T-cell (primary cell): ENCODE measurements at regions not wholly inside any gene's neighbourhood (a gene's known extent, or its start where the extent isn't known, plus 50 kb on each side); places are given as distances from the start of the nearest gene placed in this dataset.

Source experiments
- ATAC-seq, 4 experiments: fragments of 200-7000 bp in 3 of 4; fragments of 150-1000 bp in 1 of 4; cut with Tn5 transposase; replicated peaks in 1 of 4; 1 replicate in 3 of 4; 2 replicates in 1 of 4; pipeline ENCODE4 v1.10.0; 2021; ENCODE audit warnings: moderate library complexity in 3 of 4, mild to moderate bottlenecking in 2 of 4, moderate number of reproducible peaks in 1 of 4
- CTCF ChIA-PET, 2 donors: fragments of 300-600 bp; sonication (Branson Sonifier 250); formaldehyde crosslinking; loops; one replicate each; lab custom pipeline; 2022; ENCODE audit warnings: antibody characterized with exemption in 2 of 2; lab: Charles Lee
- POLR2A ChIA-PET, 2 donors: fragments of 300-600 bp; sonication (Branson Sonifier 250); formaldehyde crosslinking; loops; one replicate each; lab custom pipeline; 2022; ENCODE audit warnings: antibody characterized with exemption in 2 of 2; lab: Charles Lee
- DNase-seq, 35 experiments: peaks; one replicate each; pipeline versions ENCODE4 v3.0.0 to v3.0.0-alpha.2; 2013 to 2023
- H3K27ac ChIP-seq: one replicate; pipeline ENCODE4 v1.5.1; 2013; ENCODE audit warnings: low read length
- H3K27me3 ChIP-seq, 2 experiments: replicated peaks in 1 of 2; 1 replicate in 1 of 2; 2 replicates in 1 of 2; pipeline versions ENCODE4 v1.6.1 to v1.7.0; 2013; ENCODE audit warnings: low read length in 1 of 2, mixed read lengths in 1 of 2; ENCODE audit not compliant: control insufficient read depth in 2 of 2, insufficient read depth in 2 of 2; ENCODE audit errors: extremely low read depth in 1 of 2
- H3K36me3 ChIP-seq, 2 donors: 1 replicate in 1 of 2; 2 replicates in 1 of 2; pipeline versions ENCODE4 v1.6.1 to v1.7.0; 2013; ENCODE audit warnings: low read length in 1 of 2; ENCODE audit not compliant: control insufficient read depth in 2 of 2, insufficient read depth in 1 of 2; ENCODE audit errors: extremely low read depth in 1 of 2
- H3K4me1 ChIP-seq, 2 experiments: 1 replicate in 1 of 2; 2 replicates in 1 of 2; pipeline versions ENCODE4 v1.6.1 to v1.7.0; 2013; ENCODE audit warnings: low read length in 2 of 2, mixed read lengths in 1 of 2; ENCODE audit not compliant: insufficient read depth in 2 of 2, control insufficient read depth in 1 of 2; ENCODE audit errors: extremely low read depth in 1 of 2
- H3K4me3 ChIP-seq, 2 donors: 1 replicate in 1 of 2; 2 replicates in 1 of 2; pipeline versions ENCODE4 v1.5.1 to v1.7.0; 2013; ENCODE audit warnings: mild to moderate bottlenecking in 2 of 2, low read length in 1 of 2, moderate library complexity in 1 of 2; ENCODE audit not compliant: control insufficient read depth in 1 of 2; ENCODE audit errors: extremely low read depth in 1 of 2
- H3K9me3 ChIP-seq: 2 replicates; pipeline ENCODE4 v1.7.0; 2013
- H3K27ac Mint-ChIP-seq, 2 donors: one replicate each; pipeline ENCODE4 v1.8.0; 2020 to 2021; ENCODE audit warnings: mild to moderate bottlenecking in 2 of 2, mixed read lengths in 2 of 2
- H3K27me3 Mint-ChIP-seq, 2 donors: one replicate each; pipeline ENCODE4 v1.8.0; 2021 to 2022; ENCODE audit warnings: mixed read lengths in 2 of 2
- H3K36me3 Mint-ChIP-seq: one replicate; pipeline ENCODE4 v1.8.0; 2021; ENCODE audit warnings: mixed read lengths
- H3K4me1 Mint-ChIP-seq, 3 donors: one replicate each; pipeline ENCODE4 v1.8.0; 2020 to 2022; ENCODE audit warnings: mixed read lengths in 3 of 3, mild to moderate bottlenecking in 1 of 3
- H3K4me3 Mint-ChIP-seq, 3 donors: one replicate each; pipeline ENCODE4 v1.8.0; 2020 to 2022; ENCODE audit warnings: mild to moderate bottlenecking in 3 of 3, mixed read lengths in 3 of 3, moderate library complexity in 3 of 3
- H3K9me3 Mint-ChIP-seq, 3 donors: one replicate each; pipeline ENCODE4 v1.8.0; 2020 to 2022; ENCODE audit warnings: mixed read lengths in 3 of 3
- WGBS: methylation state at CpG from one replicate; pipeline ENCODE4 v1.1.5; 2013; ENCODE audit warnings: missing lambda C conversion rate; ENCODE audit not compliant: insufficient coverage; 5-methylcytosine and 5-hydroxymethylcytosine counted together

DNA sequence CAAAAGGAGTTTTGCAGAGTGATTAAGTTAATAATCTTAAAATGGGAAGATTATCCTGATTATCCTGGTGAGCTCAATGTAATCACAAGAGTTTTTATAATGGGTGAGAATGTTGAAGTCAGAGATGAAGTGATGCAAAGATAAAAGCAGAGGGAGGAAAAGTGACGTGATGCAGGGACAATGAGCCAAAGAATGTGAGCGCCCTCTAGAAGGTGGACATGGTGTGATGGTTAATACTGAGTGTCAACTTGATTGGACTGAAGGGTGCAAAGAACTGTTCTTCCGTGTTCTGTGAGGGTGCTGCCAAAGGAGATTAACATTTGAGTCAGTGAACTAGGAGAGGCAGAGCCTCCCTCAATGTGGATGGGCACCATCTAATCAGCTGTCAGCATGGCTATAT lies 569.6 kb upstream of the AGTR1 start:
- no peak for ATAC-seq
- Mint-ChIP-seq H3K27me3 (no peaks in the 10 kb centered on the region), H3K9me3 (peaks cover 8 to 15% (median 12%) of the 10 kb centered on the region in 3 donors), H3K4me3 (no peak overlapping the region), H3K36me3 (no peaks in the 10 kb centered on the region), H3K27ac (no peak overlapping the region), H3K4me1 (no peaks in the 10 kb centered on the region)
- H3K27ac ChIP-seq, result no peak overlapping the region
- no peaks in the 10 kb centered on the region for H3K4me1 ChIP-seq
- ChIA-PET CTCF (no interaction called here), POLR2A (no interaction called here)
- H3K4me3 ChIP-seq, result no peak overlapping the region
- 53% methylated on average over 3 of the region's 3 CpGs for WGBS
- DNase-seq, result no peak
- H3K36me3 ChIP-seq, result no peaks in the 10 kb centered on the region
- no peaks in the 10 kb centered on the region for H3K27me3 ChIP-seq
- H3K9me3 ChIP-seq, result no peaks in the 10 kb centered on the region

DNA sequence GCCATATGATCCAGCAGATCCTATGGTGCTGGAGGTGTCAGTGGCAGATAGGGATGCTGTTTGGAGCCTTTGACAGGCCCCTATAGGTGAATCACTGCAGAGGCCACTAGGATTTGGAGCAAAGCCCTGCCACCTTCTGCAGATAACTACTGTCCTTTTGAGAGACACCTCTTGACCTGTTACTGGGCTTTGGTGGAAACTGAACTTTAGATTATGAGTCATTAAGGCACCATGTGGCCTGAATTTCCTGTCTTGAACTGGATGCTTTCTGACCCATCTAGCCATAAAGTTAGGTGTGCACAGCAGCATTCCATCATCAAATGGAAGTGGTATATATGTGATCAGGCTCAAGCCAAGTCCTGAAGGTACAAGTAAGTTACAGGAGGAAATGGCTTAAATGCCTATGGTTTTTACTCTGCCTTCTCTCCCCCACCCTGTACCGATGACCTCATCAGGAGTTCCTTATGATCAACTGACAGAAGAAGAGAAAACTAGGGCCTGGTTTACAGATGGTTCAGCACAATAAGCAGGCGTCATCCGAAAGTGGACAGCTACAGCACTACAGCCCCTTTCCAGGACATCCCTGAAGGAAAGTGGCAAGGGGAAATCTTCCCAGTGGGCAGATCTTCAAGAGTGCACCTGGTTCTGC lies 565.6 kb upstream of the AGTR1 start:
- no peaks in the 10 kb centered on the region for H3K4me1 ChIP-seq
- Mint-ChIP-seq H3K36me3 (no peaks in the 10 kb centered on the region), H3K4me1 (no peaks in the 10 kb centered on the region), H3K27ac (no peak overlapping the region), H3K4me3 (no peak overlapping the region), H3K27me3 (no peaks in the 10 kb centered on the region), H3K9me3 (peaks cover 8 to 21% (median 17%) of the 10 kb centered on the region in 3 donors)
- DNase-seq, result no peak
- no CpG with 5 or more reads among the region's 3 CpGs for WGBS
- no peaks in the 10 kb centered on the region for H3K36me3 ChIP-seq
- no peak for ATAC-seq
- POLR2A ChIA-PET, result no interaction called here
- no peak overlapping the region for H3K4me3 ChIP-seq
- CTCF ChIA-PET, result no interaction called here
- no peaks in the 10 kb centered on the region for H3K9me3 ChIP-seq
- no peaks in the 10 kb centered on the region for H3K27me3 ChIP-seq
- H3K27ac ChIP-seq, result no peak overlapping the region

DNA sequence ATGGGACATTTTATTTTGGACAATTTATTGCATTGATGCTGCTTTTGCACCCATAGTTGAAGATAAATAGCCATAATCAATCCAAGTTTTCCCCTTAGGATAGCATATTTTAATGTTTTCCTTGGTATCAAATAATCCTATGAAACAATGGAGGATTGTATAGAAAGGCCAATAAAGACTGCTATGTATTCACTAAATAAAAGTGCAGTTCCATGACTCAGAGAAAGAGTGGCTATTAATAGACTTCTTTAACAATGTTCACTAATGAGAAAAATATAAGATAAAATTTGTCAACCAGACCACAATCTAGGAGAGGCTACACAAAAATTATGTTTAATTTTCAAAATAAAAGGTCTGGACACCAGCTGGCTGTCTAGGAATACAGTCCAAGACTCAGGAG lies 560.9 kb upstream of the AGTR1 start:
- ChIA-PET CTCF (no interaction called here), POLR2A (no interaction called here)
- no peaks in the 10 kb centered on the region for H3K27me3 ChIP-seq
- no peak overlapping the region for H3K27ac ChIP-seq
- Mint-ChIP-seq H3K36me3 (no peaks in the 10 kb centered on the region), H3K4me1 (no peaks in the 10 kb centered on the region), H3K27me3 (no peaks in the 10 kb centered on the region), H3K27ac (no peak overlapping the region), H3K9me3 (peaks cover 6 to 22% (median 10%) of the 10 kb centered on the region in 3 donors), H3K4me3 (no peak overlapping the region)
- no peak for DNase-seq
- H3K4me3 ChIP-seq, result no peak overlapping the region
- ATAC-seq, result no peak
- no peaks in the 10 kb centered on the region for H3K9me3 ChIP-seq
- no peaks in the 10 kb centered on the region for H3K36me3 ChIP-seq
- no peaks in the 10 kb centered on the region for H3K4me1 ChIP-seq

DNA sequence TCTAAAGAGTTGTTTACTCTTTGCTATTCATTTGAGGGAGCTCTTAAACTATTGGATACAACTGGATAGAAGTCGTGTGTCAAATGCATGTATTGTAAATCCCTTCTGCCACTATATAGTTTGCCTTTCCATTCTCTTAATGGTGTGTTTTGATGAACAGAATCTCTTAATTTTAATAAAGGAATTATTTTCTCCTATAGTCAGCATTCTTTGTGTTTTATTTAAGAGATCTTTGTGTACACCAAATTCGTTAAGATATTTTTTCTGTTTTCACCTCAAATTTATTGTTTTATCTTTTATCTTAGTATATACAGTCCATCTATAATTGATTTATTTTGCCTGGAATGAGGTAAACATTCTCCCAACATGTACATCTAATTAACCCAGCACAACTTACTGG lies 551.5 kb upstream of the AGTR1 start:
- DNase-seq (no peak), ATAC-seq (no peak)
- Mint-ChIP-seq H3K4me3 (no peak overlapping the region), H3K27me3 (no peaks in the 10 kb centered on the region), H3K9me3 (peaks cover 4 to 8% (median 6%) of the 10 kb centered on the region in 3 donors), H3K4me1 (no peaks in the 10 kb centered on the region), H3K27ac (no peak overlapping the region), H3K36me3 (no peaks in the 10 kb centered on the region)
- WGBS, result no CpG with 5 or more reads among the region's 2 CpGs
- H3K36me3 ChIP-seq, result no peaks in the 10 kb centered on the region
- H3K4me3 ChIP-seq, result no peak overlapping the region
- no peaks in the 10 kb centered on the region for H3K4me1 ChIP-seq
- H3K27me3 ChIP-seq, result no peaks in the 10 kb centered on the region
- ChIA-PET POLR2A (no interaction called here), CTCF (no interaction called here)
- no peaks in the 10 kb centered on the region for H3K9me3 ChIP-seq
- no peak overlapping the region for H3K27ac ChIP-seq

DNA sequence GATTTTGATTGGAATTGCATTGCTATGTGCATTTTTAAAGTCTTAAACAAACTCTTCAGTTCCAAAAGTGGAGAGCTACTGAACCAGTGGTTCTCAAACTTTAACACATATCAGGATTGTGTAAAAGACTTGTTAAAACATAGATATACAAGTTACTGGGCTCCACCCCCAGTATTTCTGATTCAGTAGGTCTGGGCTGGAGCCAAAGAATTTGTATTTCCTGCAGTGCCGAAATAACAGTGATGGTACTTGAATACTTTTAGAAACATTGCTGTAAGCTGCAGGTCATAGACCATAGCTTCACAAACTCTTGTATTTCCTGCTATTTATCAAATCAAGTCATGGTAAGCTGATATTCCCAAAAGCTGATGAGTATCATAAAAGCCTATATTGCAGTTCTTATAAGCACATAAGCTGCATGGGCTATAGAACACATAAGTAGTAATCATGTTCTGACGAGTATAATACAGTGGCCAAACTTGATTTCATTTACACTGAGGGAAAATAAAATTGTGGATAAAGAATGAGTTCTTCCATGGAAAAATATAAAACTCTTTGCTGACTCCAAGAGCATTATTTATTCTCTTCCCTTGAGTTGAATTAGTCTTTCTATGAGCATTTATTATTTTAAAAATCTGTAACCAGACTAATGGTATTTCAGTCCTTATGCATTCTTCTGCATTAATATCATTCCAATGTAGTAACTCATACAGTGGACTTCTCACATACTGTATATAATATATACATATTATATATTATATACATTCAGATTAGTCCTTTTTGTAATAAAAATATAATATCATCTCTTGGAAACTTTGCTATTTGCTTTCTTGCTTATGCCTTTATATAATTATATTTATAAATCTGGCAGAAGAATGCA lies 550.5 kb upstream of the AGTR1 start:
- DNase-seq, result no peak
- no peak overlapping the region for H3K27ac Mint-ChIP-seq
- H3K27me3 ChIP-seq, result no peaks in the 10 kb centered on the region
- H3K27me3 Mint-ChIP-seq, result no peaks in the 10 kb centered on the region
- no peak for ATAC-seq
- no peaks in the 10 kb centered on the region for H3K4me1 Mint-ChIP-seq
- no CpG with 5 or more reads among the region's 2 CpGs for WGBS
- ChIA-PET CTCF (no interaction called here), POLR2A (no interaction called here)
- H3K9me3 Mint-ChIP-seq, result peaks cover 0 to 7% (median 2%) of the 10 kb centered on the region in 3 donors
- H3K4me3 Mint-ChIP-seq, result no peak overlapping the region
- no peak overlapping the region for H3K27ac ChIP-seq
- H3K4me1 ChIP-seq, result no peaks in the 10 kb centered on the region
- H3K36me3 ChIP-seq, result no peaks in the 10 kb centered on the region
- no peaks in the 10 kb centered on the region for H3K9me3 ChIP-seq
- no peak overlapping the region for H3K4me3 ChIP-seq
- H3K36me3 Mint-ChIP-seq, result no peaks in the 10 kb centered on the region

DNA sequence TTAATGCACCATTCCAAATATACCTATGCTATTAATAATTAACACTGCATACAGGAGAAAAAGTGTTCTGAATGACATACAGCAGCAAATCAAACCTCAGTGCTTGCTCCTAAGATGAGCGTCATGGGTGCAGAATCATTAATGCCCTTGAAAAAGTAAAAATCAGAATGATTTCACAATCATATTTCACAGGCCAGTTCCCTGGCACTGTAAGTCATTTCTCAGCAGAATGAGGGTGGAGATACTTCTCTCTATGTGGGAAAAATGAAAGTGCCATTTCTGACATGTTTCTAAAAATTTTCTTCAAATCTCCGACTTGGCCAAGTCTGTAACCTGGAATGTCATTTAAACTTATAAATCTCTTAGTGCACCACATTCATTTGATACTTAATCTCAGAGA lies 549.8 kb upstream of the AGTR1 start:
- no peaks in the 10 kb centered on the region for H3K9me3 ChIP-seq
- ChIA-PET POLR2A (no interaction called here), CTCF (no interaction called here)
- H3K27ac Mint-ChIP-seq, result no peak overlapping the region
- DNase-seq, result no peak
- H3K9me3 Mint-ChIP-seq, result peaks cover 0 to 9% (median 7%) of the 10 kb centered on the region in 3 donors
- H3K36me3 Mint-ChIP-seq, result no peaks in the 10 kb centered on the region
- no peak overlapping the region for H3K4me3 Mint-ChIP-seq
- H3K27me3 Mint-ChIP-seq, result no peaks in the 10 kb centered on the region
- H3K36me3 ChIP-seq, result no peaks in the 10 kb centered on the region
- no peaks in the 10 kb centered on the region for H3K27me3 ChIP-seq
- H3K4me3 ChIP-seq, result no peak overlapping the region
- H3K4me1 ChIP-seq, result no peaks in the 10 kb centered on the region
- H3K4me1 Mint-ChIP-seq, result no peaks in the 10 kb centered on the region
- no CpG with 5 or more reads among the region's 2 CpGs for WGBS
- no peak overlapping the region for H3K27ac ChIP-seq
- ATAC-seq, result no peak
